ENCODE measurements at regions not wholly inside any gene's neighbourhood (a gene's known extent, or its start where the extent isn't known, plus 50 kb on each side); places are given as distances from the start of the nearest gene placed in this dataset.

- H3K36me3 ChIP-seq = no peaks in the 10 kb centered on the region
- no peak for DNase-seq
- no peak overlapping the region for H3K4me3 ChIP-seq
- intact Hi-C loops (cut with DNase I) = no loop called here
- TF ChIP-seq, protein P1, sequence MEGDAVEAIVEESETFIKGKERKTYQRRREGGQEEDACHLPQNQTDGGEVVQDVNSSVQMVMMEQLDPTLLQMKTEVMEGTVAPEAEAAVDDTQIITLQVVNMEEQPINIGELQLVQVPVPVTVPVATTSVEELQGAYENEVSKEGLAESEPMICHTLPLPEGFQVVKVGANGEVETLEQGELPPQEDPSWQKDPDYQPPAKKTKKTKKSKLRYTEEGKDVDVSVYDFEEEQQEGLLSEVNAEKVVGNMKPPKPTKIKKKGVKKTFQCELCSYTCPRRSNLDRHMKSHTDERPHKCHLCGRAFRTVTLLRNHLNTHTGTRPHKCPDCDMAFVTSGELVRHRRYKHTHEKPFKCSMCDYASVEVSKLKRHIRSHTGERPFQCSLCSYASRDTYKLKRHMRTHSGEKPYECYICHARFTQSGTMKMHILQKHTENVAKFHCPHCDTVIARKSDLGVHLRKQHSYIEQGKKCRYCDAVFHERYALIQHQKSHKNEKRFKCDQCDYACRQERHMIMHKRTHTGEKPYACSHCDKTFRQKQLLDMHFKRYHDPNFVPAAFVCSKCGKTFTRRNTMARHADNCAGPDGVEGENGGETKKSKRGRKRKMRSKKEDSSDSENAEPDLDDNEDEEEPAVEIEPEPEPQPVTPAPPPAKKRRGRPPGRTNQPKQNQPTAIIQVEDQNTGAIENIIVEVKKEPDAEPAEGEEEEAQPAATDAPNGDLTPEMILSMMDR (IDR thresholded peaks at IDR 0.05) = no peak
- no peak for ATAC-seq
- no peaks in the 10 kb centered on the region for H3K27me3 ChIP-seq
- H3K9me3 ChIP-seq = peaks cover 0 to 12% of the 10 kb centered on the region in 2 donors
- no peak overlapping the region for H3K27ac ChIP-seq
- no peaks in the 10 kb centered on the region for H3K4me1 ChIP-seq
Observed at GRCh38 chr3:144307951-144308350, 336.3 kb downstream of the DIPK2A start.

- TF ChIP-seq, protein P1 (IDR thresholded peaks at IDR 0.05) = no peak
- H3K9me3 ChIP-seq = peaks cover 0 to 12% of the 10 kb centered on the region in 2 donors
- no peak overlapping the region for H3K4me3 ChIP-seq
- no peaks in the 10 kb centered on the region for H3K4me1 ChIP-seq
- no peaks in the 10 kb centered on the region for H3K36me3 ChIP-seq
- intact Hi-C loops (cut with DNase I) = no loop called here
- H3K27ac ChIP-seq = no peak overlapping the region
- DNase-seq = no peak
- no peaks in the 10 kb centered on the region for H3K27me3 ChIP-seq
- no peak for ATAC-seq
Observed at GRCh38 chr3:144308396-144308795, 336.8 kb downstream of the DIPK2A start.

GRCh38 chr3:144312702-144313101, 341.1 kb downstream of the DIPK2A start:
- ATAC-seq (no peak), DNase-seq (no peak)
- Histone ChIP-seq H3K36me3 (no peaks in the 10 kb centered on the region), H3K4me1 (no peaks in the 10 kb centered on the region), H3K27me3 (no peaks in the 10 kb centered on the region), H3K27ac (no peak overlapping the region), H3K9me3 (no peaks in the 10 kb centered on the region), H3K4me3 (no peak overlapping the region)
- TF ChIP-seq, protein P1 (IDR thresholded peaks at IDR 0.05) = no peak
- intact Hi-C loops (cut with DNase I) = no loop called here

GRCh38 chr3:144314946-144315345, 343.3 kb downstream of the DIPK2A start:
- H3K9me3 ChIP-seq = no peaks in the 10 kb centered on the region
- H3K27me3 ChIP-seq = no peaks in the 10 kb centered on the region
- no peaks in the 10 kb centered on the region for H3K4me1 ChIP-seq
- intact Hi-C loops (cut with DNase I) = no loop called here
- no peaks in the 10 kb centered on the region for H3K36me3 ChIP-seq
- no peak overlapping the region for H3K4me3 ChIP-seq
- ATAC-seq = no peak
- no peak for DNase-seq
- TF ChIP-seq, protein P1 (IDR thresholded peaks at IDR 0.05) = no peak
- H3K27ac ChIP-seq = no peak overlapping the region

DNA sequence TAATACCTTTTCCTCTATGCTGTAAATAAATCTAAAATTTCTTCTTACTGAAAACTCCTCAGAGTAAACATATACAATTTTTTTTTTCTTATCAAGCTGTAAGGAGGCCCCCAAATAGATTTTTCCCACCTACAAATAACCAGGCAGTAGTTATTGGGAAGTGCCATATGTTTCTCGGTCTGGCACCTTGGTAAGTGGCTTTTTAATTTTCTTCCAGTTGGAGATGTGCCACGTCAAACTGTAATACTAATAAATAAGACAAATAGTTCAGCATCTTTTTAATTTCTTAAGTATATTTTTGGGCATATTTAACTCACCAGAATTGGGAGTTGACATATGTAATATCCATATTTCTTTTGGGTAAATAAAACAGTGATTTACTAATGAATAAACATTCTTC, 346.3 kb downstream of the DIPK2A start:
- H3K9me3 ChIP-seq = no peaks in the 10 kb centered on the region
- H3K27me3 ChIP-seq = no peaks in the 10 kb centered on the region
- H3K36me3 ChIP-seq = no peaks in the 10 kb centered on the region
- H3K4me3 ChIP-seq = no peak overlapping the region
- H3K4me1 ChIP-seq = no peaks in the 10 kb centered on the region
- no peak for DNase-seq
- TF ChIP-seq, protein P1 (IDR thresholded peaks at IDR 0.05) = no peak
- ATAC-seq = no peak
- no peak overlapping the region for H3K27ac ChIP-seq
- intact Hi-C loops (cut with DNase I) = no loop called here

All from left lung (tissue), 4 donors.